ENCODE measurements at regions not wholly inside any gene's neighbourhood (a gene's known extent, or its start where the extent isn't known, plus 50 kb on each side); places are given as distances from the start of the nearest gene placed in this dataset.

GRCh38 chr6:920512-920911 is 227.6 kb upstream of the EXOC2 start:
- TF ChIP-seq, protein P1, sequence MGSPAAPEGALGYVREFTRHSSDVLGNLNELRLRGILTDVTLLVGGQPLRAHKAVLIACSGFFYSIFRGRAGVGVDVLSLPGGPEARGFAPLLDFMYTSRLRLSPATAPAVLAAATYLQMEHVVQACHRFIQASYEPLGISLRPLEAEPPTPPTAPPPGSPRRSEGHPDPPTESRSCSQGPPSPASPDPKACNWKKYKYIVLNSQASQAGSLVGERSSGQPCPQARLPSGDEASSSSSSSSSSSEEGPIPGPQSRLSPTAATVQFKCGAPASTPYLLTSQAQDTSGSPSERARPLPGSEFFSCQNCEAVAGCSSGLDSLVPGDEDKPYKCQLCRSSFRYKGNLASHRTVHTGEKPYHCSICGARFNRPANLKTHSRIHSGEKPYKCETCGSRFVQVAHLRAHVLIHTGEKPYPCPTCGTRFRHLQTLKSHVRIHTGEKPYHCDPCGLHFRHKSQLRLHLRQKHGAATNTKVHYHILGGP (tag by site-specific recombination; IDR thresholded peaks at IDR 0.05), result no peak
- TF ChIP-seq YY1 (tag by site-specific recombination; IDR thresholded peaks at IDR 0.05), result no peak
- no peak for TF ChIP-seq ZNF549 (tag by site-specific recombination; IDR thresholded peaks at IDR 0.05)
- no peak for TF ChIP-seq ZNF350 (tag by site-specific recombination; IDR thresholded peaks at IDR 0.05)
- no peak for TF ChIP-seq CTCF (tag by site-specific recombination; IDR thresholded peaks at IDR 0.05)
- no peak for TF ChIP-seq ZFP37 (tag by site-specific recombination; IDR thresholded peaks at IDR 0.05)
- TF ChIP-seq SETDB1 (IDR thresholded peaks at IDR 0.05; ENCODE audit: insufficient read length, low read length), result no peak
- TF ChIP-seq ZNF138 (tag by site-specific recombination; IDR thresholded peaks at IDR 0.05; ENCODE audit: borderline replicate concordance), result no peak
- TF ChIP-seq ZNF404 (tag by site-specific recombination; IDR thresholded peaks at IDR 0.05), result no peak
- TF ChIP-seq TCF7L2 (IDR thresholded peaks at IDR 0.05; ENCODE audit: borderline replicate concordance, low read depth, low read length), result no peak
- TF ChIP-seq ZNF169 (tag by site-specific recombination; IDR thresholded peaks at IDR 0.05), result no peak
- no peak for TF ChIP-seq KLF7 (tag by site-specific recombination; IDR thresholded peaks at IDR 0.05; ENCODE audit: borderline replicate concordance)
- no peak for TF ChIP-seq PRDM4 (tag by site-specific recombination; IDR thresholded peaks at IDR 0.05)
- TF ChIP-seq ZBTB20 (tag by site-specific recombination; IDR thresholded peaks at IDR 0.05), result no peak
